KOPT-K1 (cell line): ENCODE measurements at regions not wholly inside any gene's neighbourhood (a gene's known extent, or its start where the extent isn't known, plus 50 kb on each side); places are given as distances from the start of the nearest gene placed in this dataset.

ENCODE experiments used
- H3K27ac ChIP-seq: fragments of 200-600 bp; sonication (generic); 2 replicates; pipeline ENCODE4 v1.5.1; 2016; ENCODE audit warnings: antibody characterized with exemption, mild to moderate bottlenecking, low read depth, low read length; ENCODE audit not compliant: poor library complexity, severe bottlenecking
- H3K36me3 ChIP-seq: fragments of 200-600 bp; sonication (generic); 2 replicates; pipeline ENCODE4 v1.5.1; 2017; ENCODE audit warnings: antibody characterized with exemption, mild to moderate bottlenecking, low read length, moderate library complexity; ENCODE audit not compliant: insufficient read depth
- H3K9me3 ChIP-seq: fragments of 200-600 bp; sonication (generic); 2 replicates; pipeline ENCODE4 v1.5.1; 2017; ENCODE audit warnings: antibody characterized with exemption, low read length, mild to moderate bottlenecking; ENCODE audit not compliant: insufficient read depth, poor library complexity, severe bottlenecking

DNA sequence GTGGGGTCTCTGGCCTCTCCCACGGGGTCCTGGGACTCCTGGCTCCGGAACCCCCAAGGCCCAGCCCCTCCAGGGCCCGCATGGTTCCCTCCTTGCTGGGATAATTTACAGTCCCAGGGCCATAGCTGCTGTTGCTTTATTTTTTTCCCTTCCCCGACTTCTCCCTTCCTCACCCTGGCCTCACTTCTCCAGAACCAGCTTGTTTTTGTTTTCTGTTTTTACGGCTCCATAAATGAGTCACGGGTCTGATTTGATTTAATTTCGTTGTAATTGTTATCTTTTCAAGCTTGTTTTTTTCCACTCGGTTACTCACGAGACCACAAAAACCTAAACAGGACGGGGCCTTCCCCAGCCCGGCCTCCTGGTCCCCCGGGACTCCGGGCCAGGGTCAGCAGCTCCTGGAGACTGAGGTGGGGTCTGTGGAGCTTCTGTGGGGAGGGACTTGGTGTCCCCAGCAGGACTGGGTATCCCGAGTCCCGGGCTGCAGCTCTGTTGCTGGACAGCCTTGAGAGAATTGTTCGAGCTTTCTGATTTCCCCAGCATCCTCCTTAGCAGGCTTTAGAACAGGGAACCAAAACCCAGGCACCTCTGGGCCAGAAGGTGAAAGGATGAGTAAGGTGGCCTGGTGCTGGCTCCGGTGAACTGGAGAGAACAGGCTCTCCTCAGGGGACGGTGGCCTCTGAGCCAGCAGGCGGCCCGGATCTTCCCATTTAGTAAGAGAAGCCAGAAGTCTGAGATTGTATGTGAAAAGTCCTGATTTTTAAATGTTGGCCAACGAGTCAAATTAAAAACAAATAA lies 94.9 kb downstream of the CEBPB start:
- no peaks in the 10 kb centered on the region for H3K36me3 ChIP-seq
- H3K27ac ChIP-seq = no peak overlapping the region
- H3K9me3 ChIP-seq = no peaks in the 10 kb centered on the region

DNA sequence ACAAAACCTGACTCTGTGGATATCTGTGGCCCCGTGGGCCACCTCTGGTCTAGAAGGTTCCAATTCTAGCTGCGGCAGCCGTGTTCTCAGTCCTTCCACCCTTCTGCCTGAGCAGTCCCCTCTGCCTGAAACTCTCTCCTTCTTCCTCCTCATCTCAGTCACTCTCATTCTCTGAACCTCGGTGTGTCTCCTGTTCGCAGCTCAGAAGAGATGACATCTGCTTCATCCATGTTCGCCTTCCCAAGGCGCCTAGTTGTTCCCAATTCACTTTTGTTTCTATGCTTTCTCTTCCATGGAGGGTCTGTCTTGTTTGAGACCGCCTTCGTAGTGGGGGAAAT lies 95.5 kb downstream of the CEBPB start:
- no peaks in the 10 kb centered on the region for H3K36me3 ChIP-seq
- no peak overlapping the region for H3K27ac ChIP-seq
- H3K9me3 ChIP-seq = no peaks in the 10 kb centered on the region

- Histone ChIP-seq H3K9me3 (no peaks in the 10 kb centered on the region), H3K36me3 (no peaks in the 10 kb centered on the region), H3K27ac (no peak overlapping the region)
Observed at GRCh38 chr20:50286609-50287008, 96.0 kb downstream of the CEBPB start.

DNA sequence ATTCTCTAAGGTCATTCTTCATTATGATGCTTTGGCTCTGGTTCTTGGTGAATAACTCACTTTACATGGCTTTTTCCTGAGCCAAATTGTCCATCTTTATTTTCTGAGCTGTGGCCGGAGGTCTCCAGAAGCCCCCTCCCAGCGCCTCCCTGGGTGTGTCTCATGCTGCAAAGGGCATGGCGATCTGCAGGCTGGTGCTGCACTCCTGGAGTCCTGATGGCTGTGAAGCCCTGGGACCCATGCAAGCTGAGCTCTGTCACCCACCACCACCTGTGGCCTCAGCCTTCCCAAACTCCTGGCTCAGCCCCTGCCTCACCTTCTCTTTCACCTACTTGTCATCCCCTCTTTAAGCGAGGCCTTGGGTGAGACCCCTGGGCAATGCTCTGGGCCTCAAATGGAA lies 96.9 kb downstream of the CEBPB start:
- H3K9me3 ChIP-seq = no peaks in the 10 kb centered on the region
- no peaks in the 10 kb centered on the region for H3K36me3 ChIP-seq

DNA sequence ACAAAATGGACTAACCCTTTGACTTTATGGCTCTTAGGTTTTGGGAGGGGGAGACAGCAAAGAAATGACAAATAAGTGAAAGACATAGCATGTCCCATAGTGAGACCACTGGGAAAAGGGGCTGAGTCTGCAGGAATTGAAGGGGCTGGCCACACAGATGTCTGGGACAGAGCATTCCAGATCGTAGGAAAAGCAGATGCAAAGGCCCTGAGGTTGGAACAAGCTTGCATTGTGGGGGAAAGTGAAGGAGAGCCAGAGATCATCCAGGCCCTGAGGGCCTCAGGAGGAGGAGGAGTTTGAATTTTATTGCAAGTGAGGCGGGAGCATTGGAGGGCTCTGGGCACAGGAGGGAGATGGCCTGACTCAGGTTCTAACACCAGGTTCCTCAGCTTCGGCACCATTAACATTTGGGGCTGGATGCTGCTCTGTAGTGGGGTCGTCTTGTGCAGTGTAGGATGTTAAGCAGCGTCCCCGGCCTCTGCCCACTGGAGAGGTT lies 97.5 kb downstream of the CEBPB start:
- no peak overlapping the region for H3K27ac ChIP-seq
- H3K36me3 ChIP-seq = no peaks in the 10 kb centered on the region

More for the DNA sequence above, 96.9 kb downstream of the CEBPB start:
- H3K27ac ChIP-seq = no peak overlapping the region

GRCh38 chr20:50289581-50289980 lies 99.0 kb downstream of the CEBPB start:
- Histone ChIP-seq H3K9me3 (no peaks in the 10 kb centered on the region), H3K27ac (no peak overlapping the region), H3K36me3 (no peaks in the 10 kb centered on the region)

More for the DNA sequence above, 97.5 kb downstream of the CEBPB start:
- no peaks in the 10 kb centered on the region for H3K9me3 ChIP-seq

DNA sequence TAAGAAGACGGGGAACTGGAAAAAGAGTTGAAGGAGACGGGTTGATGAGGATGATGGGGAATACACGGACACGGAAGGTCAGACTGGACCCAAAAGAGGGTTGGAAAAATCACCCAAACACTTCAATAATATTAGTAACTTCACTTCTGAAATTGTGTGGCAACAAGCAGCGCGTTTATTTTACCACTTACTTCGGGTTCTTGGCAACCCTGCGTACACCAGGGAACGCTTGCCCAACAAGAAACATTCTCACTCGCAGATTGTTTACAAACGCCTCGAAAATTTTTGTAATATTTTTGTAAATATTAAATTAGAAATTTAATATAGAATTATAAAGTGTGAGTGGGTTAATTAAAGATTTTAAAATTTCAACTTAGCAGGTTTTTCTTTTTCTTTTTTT lies 99.5 kb downstream of the CEBPB start:
- H3K9me3 ChIP-seq = no peaks in the 10 kb centered on the region
- no peak overlapping the region for H3K27ac ChIP-seq
- no peaks in the 10 kb centered on the region for H3K36me3 ChIP-seq

- H3K36me3 ChIP-seq = no peaks in the 10 kb centered on the region
- H3K27ac ChIP-seq = no peak overlapping the region
- H3K9me3 ChIP-seq = no peaks in the 10 kb centered on the region
Observed at GRCh38 chr20:50290808-50291207, 100.2 kb downstream of the CEBPB start.

GRCh38 chr20:50291254-50292078 lies 100.8 kb downstream of the CEBPB start:
- Histone ChIP-seq H3K27ac (no peak overlapping the region), H3K36me3 (no peaks in the 10 kb centered on the region), H3K9me3 (no peaks in the 10 kb centered on the region)

DNA sequence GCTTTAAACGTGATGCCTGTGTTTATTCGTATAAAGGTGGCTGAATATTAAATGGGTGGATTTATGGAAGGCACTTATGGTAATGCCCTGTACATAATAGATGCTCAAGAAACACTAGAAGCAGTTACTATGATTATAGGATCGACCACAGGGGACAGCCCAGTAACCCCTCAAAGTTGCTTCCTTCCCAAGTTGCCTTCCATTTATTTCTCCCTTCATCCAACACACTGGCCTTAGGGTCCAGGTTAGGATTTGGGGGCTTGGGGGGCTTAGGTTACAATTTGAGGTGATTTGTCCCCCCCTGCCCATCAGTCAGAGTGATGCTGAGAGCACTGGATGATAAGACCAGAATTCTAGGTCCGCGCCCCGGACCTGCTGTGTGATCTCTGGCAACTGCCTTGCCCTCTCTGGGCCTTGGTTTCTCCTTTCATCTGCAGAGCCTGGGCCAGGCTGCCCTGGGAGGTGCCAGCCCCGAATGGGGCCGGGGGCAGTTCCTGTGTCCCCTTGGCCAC lies 101.5 kb downstream of the CEBPB start:
- Histone ChIP-seq H3K27ac (no peak overlapping the region), H3K9me3 (no peaks in the 10 kb centered on the region), H3K36me3 (no peaks in the 10 kb centered on the region)

DNA sequence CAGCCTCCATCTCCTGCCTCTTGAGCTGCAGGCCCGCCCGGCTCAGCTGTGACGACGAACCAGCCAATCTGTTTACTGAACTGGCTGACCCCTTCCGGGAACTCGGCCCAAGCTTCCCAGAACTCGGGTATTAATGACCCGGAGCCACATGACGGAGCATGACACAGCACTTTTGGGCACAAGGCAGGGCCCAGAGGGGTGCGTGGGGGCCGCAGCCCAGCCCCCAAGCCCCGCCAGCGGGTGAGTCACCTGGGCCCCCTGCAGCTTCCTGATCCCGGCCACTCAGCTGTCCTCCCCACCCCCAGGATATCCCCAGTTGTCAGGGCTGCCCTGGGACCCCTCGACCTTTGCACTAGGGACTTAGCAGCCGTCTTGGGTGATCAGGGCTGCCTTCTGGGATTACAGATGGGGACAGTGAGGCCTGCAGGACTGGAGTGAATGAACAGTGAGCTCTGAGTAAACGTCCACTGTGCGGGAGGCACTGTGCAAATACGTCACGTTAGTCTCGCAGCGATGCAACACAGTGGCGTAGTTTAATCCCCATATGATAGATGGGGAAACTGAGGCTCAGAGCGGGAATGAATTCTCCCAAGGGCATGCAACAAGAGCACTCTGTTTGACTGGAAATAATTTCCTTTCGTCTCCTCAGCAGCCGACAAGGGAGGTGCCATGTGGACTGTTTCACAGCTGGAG lies 102.1 kb downstream of the CEBPB start:
- Histone ChIP-seq H3K9me3 (no peaks in the 10 kb centered on the region), H3K27ac (no peak overlapping the region), H3K36me3 (no peaks in the 10 kb centered on the region)

GRCh38 chr20:50293284-50294139 lies 102.9 kb downstream of the CEBPB start:
- H3K27ac ChIP-seq = no peak overlapping the region
- no peaks in the 10 kb centered on the region for H3K36me3 ChIP-seq
- no peaks in the 10 kb centered on the region for H3K9me3 ChIP-seq

- Histone ChIP-seq H3K27ac (no peak overlapping the region), H3K9me3 (no peaks in the 10 kb centered on the region), H3K36me3 (no peaks in the 10 kb centered on the region)
Observed at GRCh38 chr20:50294164-50295088, 103.8 kb downstream of the CEBPB start.
